ENCODE measurements at regions not wholly inside any gene's neighbourhood (a gene's known extent, or its start where the extent isn't known, plus 50 kb on each side); places are given as distances from the start of the nearest gene placed in this dataset.

- ATAC-seq (replicated peaks; ENCODE audit: extremely low read depth, poor library complexity, severe bottlenecking) (no peak), DNase-seq (ENCODE audit: low spot score in 2 of 2) (no peak)
- Mint-ChIP-seq H3K9me3 (no peaks in the 10 kb centered on the region), H3K4me3 (no peak overlapping the region), H3K36me3 (ENCODE audit: insufficient read depth) (peaks cover 2% of the 10 kb centered on the region), H3K27me3 (peaks cover 61% of the 10 kb centered on the region), H3K4me1 (no peaks in the 10 kb centered on the region), H3K27ac (ENCODE audit: low read depth) (no peak overlapping the region)
Observed at GRCh38 chr5:158174026-158174425, 315.1 kb upstream of the CLINT1 start.

- no peak for DNase-seq (ENCODE audit: low spot score in 2 of 2)
- Mint-ChIP-seq H3K4me3 (no peak overlapping the region), H3K36me3 (ENCODE audit: insufficient read depth) (peaks cover 2% of the 10 kb centered on the region), H3K27me3 (peaks cover 54% of the 10 kb centered on the region), H3K27ac (ENCODE audit: low read depth) (no peak overlapping the region), H3K4me1 (no peaks in the 10 kb centered on the region), H3K9me3 (no peaks in the 10 kb centered on the region)
- no peak for ATAC-seq (replicated peaks; ENCODE audit: extremely low read depth, poor library complexity, severe bottlenecking)
Observed at GRCh38 chr5:158172005-158172404, 313.1 kb upstream of the CLINT1 start.

- no peaks in the 10 kb centered on the region for H3K4me1 Mint-ChIP-seq
- no peak overlapping the region for H3K27ac Mint-ChIP-seq (ENCODE audit: low read depth)
- no peaks in the 10 kb centered on the region for H3K9me3 Mint-ChIP-seq
- no peak for DNase-seq (ENCODE audit: low spot score in 2 of 2)
- peaks cover 2% of the 10 kb centered on the region for H3K36me3 Mint-ChIP-seq (ENCODE audit: insufficient read depth)
- ATAC-seq (replicated peaks; ENCODE audit: extremely low read depth, poor library complexity, severe bottlenecking) = no peak
- peaks cover 66% of the 10 kb centered on the region for H3K27me3 Mint-ChIP-seq
- no peak overlapping the region for H3K4me3 Mint-ChIP-seq
Observed at GRCh38 chr5:158170534-158170933, 311.6 kb upstream of the CLINT1 start.

- Mint-ChIP-seq H3K4me1 (no peaks in the 10 kb centered on the region), H3K27ac (ENCODE audit: low read depth) (no peak overlapping the region), H3K9me3 (no peaks in the 10 kb centered on the region), H3K36me3 (ENCODE audit: insufficient read depth) (peaks cover 2% of the 10 kb centered on the region), H3K4me3 (no peak overlapping the region), H3K27me3 (peaks cover 70% of the 10 kb centered on the region)
- DNase-seq (ENCODE audit: low spot score in 2 of 2) (no peak), ATAC-seq (replicated peaks; ENCODE audit: extremely low read depth, poor library complexity, severe bottlenecking) (no peak)
Observed at GRCh38 chr5:158170060-158170459, 311.1 kb upstream of the CLINT1 start.

- ATAC-seq (replicated peaks; ENCODE audit: extremely low read depth, poor library complexity, severe bottlenecking) (no peak), DNase-seq (ENCODE audit: low spot score in 2 of 2) (no peak)
- Mint-ChIP-seq H3K9me3 (no peaks in the 10 kb centered on the region), H3K27me3 (peaks cover 56% of the 10 kb centered on the region), H3K4me3 (no peak overlapping the region), H3K4me1 (no peaks in the 10 kb centered on the region), H3K36me3 (ENCODE audit: insufficient read depth) (no peaks in the 10 kb centered on the region), H3K27ac (ENCODE audit: low read depth) (no peak overlapping the region)
Observed at GRCh38 chr5:158166424-158166823, 307.5 kb upstream of the CLINT1 start.

GRCh38 chr5:158165647-158166046 is 306.7 kb upstream of the CLINT1 start:
- peaks cover 48% of the 10 kb centered on the region for H3K27me3 Mint-ChIP-seq
- H3K9me3 Mint-ChIP-seq = no peaks in the 10 kb centered on the region
- H3K4me3 Mint-ChIP-seq = no peak overlapping the region
- H3K36me3 Mint-ChIP-seq (ENCODE audit: insufficient read depth) = no peaks in the 10 kb centered on the region
- no peak for ATAC-seq (replicated peaks; ENCODE audit: extremely low read depth, poor library complexity, severe bottlenecking)
- no peak overlapping the region for H3K27ac Mint-ChIP-seq (ENCODE audit: low read depth)
- DNase-seq (ENCODE audit: low spot score in 2 of 2) = no peak
- H3K4me1 Mint-ChIP-seq = no peaks in the 10 kb centered on the region

- H3K9me3 Mint-ChIP-seq = no peaks in the 10 kb centered on the region
- DNase-seq (ENCODE audit: low spot score in 2 of 2) = no peak
- H3K4me1 Mint-ChIP-seq = no peaks in the 10 kb centered on the region
- no peaks in the 10 kb centered on the region for H3K36me3 Mint-ChIP-seq (ENCODE audit: insufficient read depth)
- peaks cover 36% of the 10 kb centered on the region for H3K27me3 Mint-ChIP-seq
- H3K4me3 Mint-ChIP-seq = no peak overlapping the region
- no peak overlapping the region for H3K27ac Mint-ChIP-seq (ENCODE audit: low read depth)
- ATAC-seq (replicated peaks; ENCODE audit: extremely low read depth, poor library complexity, severe bottlenecking) = no peak
Observed at GRCh38 chr5:158164296-158165047, 305.5 kb upstream of the CLINT1 start.

GRCh38 chr5:158163451-158164295 is 304.7 kb upstream of the CLINT1 start:
- no peak for ATAC-seq (replicated peaks; ENCODE audit: extremely low read depth, poor library complexity, severe bottlenecking)
- Mint-ChIP-seq H3K27ac (ENCODE audit: low read depth) (no peak overlapping the region), H3K4me1 (no peaks in the 10 kb centered on the region)

GRCh38 chr5:158162479-158163034 is 303.6 kb upstream of the CLINT1 start:
- no peaks in the 10 kb centered on the region for H3K36me3 Mint-ChIP-seq (ENCODE audit: insufficient read depth)
- no peak overlapping the region for H3K4me3 Mint-ChIP-seq
- DNase-seq (ENCODE audit: low spot score in 2 of 2) (no peak), ATAC-seq (replicated peaks; ENCODE audit: extremely low read depth, poor library complexity, severe bottlenecking) (no peak)
- peaks cover 29% of the 10 kb centered on the region for H3K27me3 Mint-ChIP-seq
- H3K9me3 Mint-ChIP-seq = no peaks in the 10 kb centered on the region
- no peaks in the 10 kb centered on the region for H3K4me1 Mint-ChIP-seq
- H3K27ac Mint-ChIP-seq (ENCODE audit: low read depth) = no peak overlapping the region

More at GRCh38 chr5:158163451-158164295, 304.7 kb upstream of the CLINT1 start:
- Mint-ChIP-seq H3K27me3 (peaks cover 29% of the 10 kb centered on the region), H3K36me3 (ENCODE audit: insufficient read depth) (no peaks in the 10 kb centered on the region), H3K4me3 (no peak overlapping the region), H3K9me3 (no peaks in the 10 kb centered on the region)
- no peak for DNase-seq (ENCODE audit: low spot score in 2 of 2)

- ATAC-seq (replicated peaks; ENCODE audit: extremely low read depth, poor library complexity, severe bottlenecking) (no peak), DNase-seq (ENCODE audit: low spot score in 2 of 2) (no peak)
- no peaks in the 10 kb centered on the region for H3K36me3 Mint-ChIP-seq (ENCODE audit: insufficient read depth)
- H3K27me3 Mint-ChIP-seq = peaks cover 29% of the 10 kb centered on the region
- H3K27ac Mint-ChIP-seq (ENCODE audit: low read depth) = no peak overlapping the region
- H3K9me3 Mint-ChIP-seq = no peaks in the 10 kb centered on the region
- no peak overlapping the region for H3K4me3 Mint-ChIP-seq
- no peaks in the 10 kb centered on the region for H3K4me1 Mint-ChIP-seq
Observed at GRCh38 chr5:158162026-158162425, 303.1 kb upstream of the CLINT1 start.

- H3K27ac Mint-ChIP-seq (ENCODE audit: low read depth) = no peak overlapping the region
- H3K36me3 Mint-ChIP-seq (ENCODE audit: insufficient read depth) = no peaks in the 10 kb centered on the region
- ATAC-seq (replicated peaks; ENCODE audit: extremely low read depth, poor library complexity, severe bottlenecking) (no peak), DNase-seq (ENCODE audit: low spot score in 2 of 2) (no peak)
- no peaks in the 10 kb centered on the region for H3K9me3 Mint-ChIP-seq
- H3K4me3 Mint-ChIP-seq = no peak overlapping the region
- peaks cover 17% of the 10 kb centered on the region for H3K27me3 Mint-ChIP-seq
- H3K4me1 Mint-ChIP-seq = no peaks in the 10 kb centered on the region
Observed at GRCh38 chr5:158159621-158160020, 300.7 kb upstream of the CLINT1 start.

GRCh38 chr5:158155811-158156505 is 297.0 kb upstream of the CLINT1 start:
- no peak overlapping the region for H3K27ac Mint-ChIP-seq (ENCODE audit: low read depth)
- H3K36me3 Mint-ChIP-seq (ENCODE audit: insufficient read depth) = no peaks in the 10 kb centered on the region
- H3K27me3 Mint-ChIP-seq = peaks cover 16% of the 10 kb centered on the region
- DNase-seq (ENCODE audit: low spot score in 2 of 2) (no peak), ATAC-seq (replicated peaks; ENCODE audit: extremely low read depth, poor library complexity, severe bottlenecking) (no peak)
- H3K4me3 Mint-ChIP-seq = no peak overlapping the region
- no peaks in the 10 kb centered on the region for H3K4me1 Mint-ChIP-seq
- no peaks in the 10 kb centered on the region for H3K9me3 Mint-ChIP-seq

Data from central memory CD8-positive, alpha-beta T cell (primary cell).